ENCODE measurements at regions not wholly inside any gene's neighbourhood (a gene's known extent, or its start where the extent isn't known, plus 50 kb on each side); places are given as distances from the start of the nearest gene placed in this dataset.

DNA sequence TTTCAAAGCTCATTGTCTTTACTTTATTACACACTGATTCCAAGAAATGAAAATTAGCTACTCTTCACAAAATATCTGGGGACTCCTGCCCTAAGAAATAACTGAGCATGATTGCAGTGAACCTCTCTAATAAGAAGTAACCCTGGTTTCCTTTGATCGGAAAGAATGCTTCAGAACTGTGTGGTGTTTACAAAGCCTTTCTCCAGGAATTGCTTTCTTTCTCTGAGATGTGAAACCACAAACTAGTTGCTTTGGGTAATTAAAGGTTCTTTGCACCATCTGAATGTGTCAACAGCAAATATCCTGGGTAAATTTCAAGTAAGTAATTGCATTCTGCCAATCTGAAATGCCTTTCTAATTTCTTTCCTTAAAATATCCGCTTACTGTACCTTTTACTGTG, 292.9 kb upstream of the SLIT2 start:
- no peaks in the 10 kb centered on the region for H3K36me3 Mint-ChIP-seq (ENCODE audit: low read depth, unreplicated experiment)
- H3K9me3 Mint-ChIP-seq (ENCODE audit: unreplicated experiment) = no peaks in the 10 kb centered on the region
- H3K4me3 Mint-ChIP-seq (ENCODE audit: unreplicated experiment) = no peak overlapping the region
- TF ChIP-seq, protein P1, sequence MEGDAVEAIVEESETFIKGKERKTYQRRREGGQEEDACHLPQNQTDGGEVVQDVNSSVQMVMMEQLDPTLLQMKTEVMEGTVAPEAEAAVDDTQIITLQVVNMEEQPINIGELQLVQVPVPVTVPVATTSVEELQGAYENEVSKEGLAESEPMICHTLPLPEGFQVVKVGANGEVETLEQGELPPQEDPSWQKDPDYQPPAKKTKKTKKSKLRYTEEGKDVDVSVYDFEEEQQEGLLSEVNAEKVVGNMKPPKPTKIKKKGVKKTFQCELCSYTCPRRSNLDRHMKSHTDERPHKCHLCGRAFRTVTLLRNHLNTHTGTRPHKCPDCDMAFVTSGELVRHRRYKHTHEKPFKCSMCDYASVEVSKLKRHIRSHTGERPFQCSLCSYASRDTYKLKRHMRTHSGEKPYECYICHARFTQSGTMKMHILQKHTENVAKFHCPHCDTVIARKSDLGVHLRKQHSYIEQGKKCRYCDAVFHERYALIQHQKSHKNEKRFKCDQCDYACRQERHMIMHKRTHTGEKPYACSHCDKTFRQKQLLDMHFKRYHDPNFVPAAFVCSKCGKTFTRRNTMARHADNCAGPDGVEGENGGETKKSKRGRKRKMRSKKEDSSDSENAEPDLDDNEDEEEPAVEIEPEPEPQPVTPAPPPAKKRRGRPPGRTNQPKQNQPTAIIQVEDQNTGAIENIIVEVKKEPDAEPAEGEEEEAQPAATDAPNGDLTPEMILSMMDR (IDR thresholded peaks at IDR 0.05; ENCODE audit: unreplicated experiment) = no peak
- no peak overlapping the region for H3K27ac Mint-ChIP-seq (ENCODE audit: unreplicated experiment)
- DNase-seq (ENCODE audit: low spot score) = no peak
- H3K27me3 Mint-ChIP-seq (ENCODE audit: unreplicated experiment) = no peaks in the 10 kb centered on the region
- no peaks in the 10 kb centered on the region for H3K4me1 Mint-ChIP-seq (ENCODE audit: unreplicated experiment)

DNA sequence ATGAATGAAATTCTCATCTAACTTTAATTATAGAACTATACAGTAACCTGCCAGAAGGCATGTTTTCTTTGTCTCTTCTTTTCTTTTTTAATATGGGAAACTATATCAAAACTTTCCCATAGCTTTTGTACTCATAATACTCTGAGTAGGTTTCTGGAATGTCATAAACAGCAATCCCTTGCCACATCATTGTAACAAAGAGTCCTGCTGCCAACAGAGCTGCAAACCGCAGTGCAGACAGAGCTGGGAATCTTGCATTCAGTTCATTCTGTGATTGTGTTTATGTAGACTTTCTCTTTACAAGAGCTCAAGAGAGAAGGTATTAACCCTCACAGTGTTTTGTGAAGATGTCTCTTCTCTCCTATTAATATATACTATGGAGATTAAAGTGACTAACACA, 304.4 kb upstream of the SLIT2 start:
- Mint-ChIP-seq H3K4me1 (ENCODE audit: unreplicated experiment) (no peaks in the 10 kb centered on the region), H3K27ac (ENCODE audit: unreplicated experiment) (no peak overlapping the region), H3K4me3 (ENCODE audit: unreplicated experiment) (no peak overlapping the region), H3K36me3 (ENCODE audit: low read depth, unreplicated experiment) (no peaks in the 10 kb centered on the region), H3K9me3 (ENCODE audit: unreplicated experiment) (no peaks in the 10 kb centered on the region), H3K27me3 (ENCODE audit: unreplicated experiment) (peaks cover 2% of the 10 kb centered on the region)
- TF ChIP-seq, protein P1 (IDR thresholded peaks at IDR 0.05; ENCODE audit: unreplicated experiment) = no peak
- no peak for DNase-seq (ENCODE audit: low spot score)

DNA sequence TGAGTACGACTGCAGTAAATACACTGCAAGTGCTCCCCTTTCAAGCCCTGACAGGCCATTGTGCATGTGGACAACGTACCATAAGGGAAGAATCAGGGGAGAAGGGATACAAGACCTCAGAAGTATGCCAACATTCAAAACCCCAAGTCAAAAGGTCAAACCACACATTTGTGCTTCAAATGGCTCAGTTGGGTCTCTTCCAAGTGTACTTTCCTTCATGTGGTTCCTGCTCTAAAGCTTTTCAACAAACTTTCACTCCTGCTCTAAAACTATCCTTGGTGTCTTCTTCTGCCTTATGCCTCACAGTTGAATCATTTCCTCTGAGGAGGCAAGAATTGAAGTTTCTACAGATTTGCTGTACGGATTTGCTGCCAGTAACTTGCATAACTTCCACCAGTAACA, 305.7 kb upstream of the SLIT2 start:
- no peak for DNase-seq (ENCODE audit: low spot score)
- TF ChIP-seq, protein P1 (IDR thresholded peaks at IDR 0.05; ENCODE audit: unreplicated experiment) = no peak
- no peaks in the 10 kb centered on the region for H3K36me3 Mint-ChIP-seq (ENCODE audit: low read depth, unreplicated experiment)
- no peaks in the 10 kb centered on the region for H3K9me3 Mint-ChIP-seq (ENCODE audit: unreplicated experiment)
- H3K27ac Mint-ChIP-seq (ENCODE audit: unreplicated experiment) = no peak overlapping the region
- peaks cover 2% of the 10 kb centered on the region for H3K27me3 Mint-ChIP-seq (ENCODE audit: unreplicated experiment)
- H3K4me3 Mint-ChIP-seq (ENCODE audit: unreplicated experiment) = no peak overlapping the region
- H3K4me1 Mint-ChIP-seq (ENCODE audit: unreplicated experiment) = no peaks in the 10 kb centered on the region

DNA sequence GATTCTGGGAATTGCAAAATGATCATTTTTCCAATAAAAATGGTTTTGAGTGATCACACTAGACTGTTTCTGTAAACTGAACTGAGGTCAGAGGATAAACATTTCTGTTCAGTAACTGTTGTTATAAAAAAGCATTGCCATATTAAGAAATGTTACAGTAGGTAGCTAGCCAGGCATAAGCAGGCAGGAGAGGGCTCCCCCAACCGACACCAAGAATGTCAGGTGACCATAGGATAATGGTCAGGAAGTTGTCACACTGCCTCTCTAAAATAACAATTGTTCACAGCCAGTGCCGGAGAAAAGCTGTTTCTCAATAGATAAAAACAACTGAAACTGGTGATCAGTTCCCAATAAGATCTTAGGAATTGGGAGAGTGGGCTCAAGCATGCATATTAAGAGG, 306.2 kb upstream of the SLIT2 start:
- Mint-ChIP-seq H3K27ac (ENCODE audit: unreplicated experiment) (no peak overlapping the region), H3K4me1 (ENCODE audit: unreplicated experiment) (no peaks in the 10 kb centered on the region), H3K36me3 (ENCODE audit: low read depth, unreplicated experiment) (no peaks in the 10 kb centered on the region), H3K27me3 (ENCODE audit: unreplicated experiment) (peaks cover 2% of the 10 kb centered on the region), H3K4me3 (ENCODE audit: unreplicated experiment) (no peak overlapping the region), H3K9me3 (ENCODE audit: unreplicated experiment) (no peaks in the 10 kb centered on the region)
- TF ChIP-seq, protein P1 (IDR thresholded peaks at IDR 0.05; ENCODE audit: unreplicated experiment) = no peak
- DNase-seq (ENCODE audit: low spot score) = no peak

DNA sequence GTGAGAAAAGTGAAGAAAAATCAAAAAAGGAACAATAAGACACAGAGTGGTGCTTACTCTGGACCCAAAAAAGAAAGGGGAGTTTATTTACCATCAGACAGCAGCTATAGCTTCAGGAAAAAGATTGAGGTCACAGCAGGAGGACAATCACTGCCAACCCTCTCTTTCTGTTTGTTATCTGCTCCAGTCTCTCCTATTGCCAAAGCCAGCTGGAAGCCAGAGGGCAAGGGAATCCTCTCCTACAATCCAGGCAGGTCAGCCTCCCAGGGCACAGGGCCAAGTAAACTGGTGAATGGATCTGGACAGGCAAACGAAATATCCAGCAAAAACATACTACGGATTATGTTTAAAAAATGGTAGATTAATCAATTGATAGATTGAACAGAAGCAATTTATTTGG, 306.9 kb upstream of the SLIT2 start:
- TF ChIP-seq, protein P1 (IDR thresholded peaks at IDR 0.05; ENCODE audit: unreplicated experiment) = no peak

More for the DNA sequence above, 306.9 kb upstream of the SLIT2 start:
- no peaks in the 10 kb centered on the region for H3K36me3 Mint-ChIP-seq (ENCODE audit: low read depth, unreplicated experiment)
- DNase-seq (ENCODE audit: low spot score) = no peak
- H3K4me3 Mint-ChIP-seq (ENCODE audit: unreplicated experiment) = no peak overlapping the region
- no peak overlapping the region for H3K27ac Mint-ChIP-seq (ENCODE audit: unreplicated experiment)
- H3K4me1 Mint-ChIP-seq (ENCODE audit: unreplicated experiment) = no peaks in the 10 kb centered on the region
- peaks cover 2% of the 10 kb centered on the region for H3K27me3 Mint-ChIP-seq (ENCODE audit: unreplicated experiment)
- H3K9me3 Mint-ChIP-seq (ENCODE audit: unreplicated experiment) = no peaks in the 10 kb centered on the region

Measured in endothelial cell (in vitro differentiated cells).